ENCODE measurements at regions not wholly inside any gene's neighbourhood (a gene's known extent, or its start where the extent isn't known, plus 50 kb on each side); places are given as distances from the start of the nearest gene placed in this dataset.

DNA sequence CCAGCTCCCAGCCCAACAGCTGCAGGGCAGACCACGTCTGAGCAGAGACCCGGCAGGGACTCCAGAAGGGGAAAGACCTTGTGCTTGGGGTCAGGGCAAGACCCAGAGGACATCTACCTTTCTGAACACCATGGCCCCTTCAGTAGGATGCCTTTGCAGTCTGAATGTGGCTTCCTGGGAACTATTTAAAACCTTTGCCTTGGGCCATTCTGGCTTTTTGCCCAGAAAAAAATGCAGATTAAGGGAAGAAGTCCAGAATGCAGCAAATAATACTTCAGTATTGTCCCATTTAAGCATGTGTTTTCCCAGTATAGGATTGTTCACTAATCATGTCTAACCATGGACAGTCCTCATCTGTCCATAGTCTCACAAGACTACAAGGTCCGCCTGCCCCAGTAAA is 67.5 kb upstream of the ERCC6L2 start:
- TF ChIP-seq, protein P1, sequence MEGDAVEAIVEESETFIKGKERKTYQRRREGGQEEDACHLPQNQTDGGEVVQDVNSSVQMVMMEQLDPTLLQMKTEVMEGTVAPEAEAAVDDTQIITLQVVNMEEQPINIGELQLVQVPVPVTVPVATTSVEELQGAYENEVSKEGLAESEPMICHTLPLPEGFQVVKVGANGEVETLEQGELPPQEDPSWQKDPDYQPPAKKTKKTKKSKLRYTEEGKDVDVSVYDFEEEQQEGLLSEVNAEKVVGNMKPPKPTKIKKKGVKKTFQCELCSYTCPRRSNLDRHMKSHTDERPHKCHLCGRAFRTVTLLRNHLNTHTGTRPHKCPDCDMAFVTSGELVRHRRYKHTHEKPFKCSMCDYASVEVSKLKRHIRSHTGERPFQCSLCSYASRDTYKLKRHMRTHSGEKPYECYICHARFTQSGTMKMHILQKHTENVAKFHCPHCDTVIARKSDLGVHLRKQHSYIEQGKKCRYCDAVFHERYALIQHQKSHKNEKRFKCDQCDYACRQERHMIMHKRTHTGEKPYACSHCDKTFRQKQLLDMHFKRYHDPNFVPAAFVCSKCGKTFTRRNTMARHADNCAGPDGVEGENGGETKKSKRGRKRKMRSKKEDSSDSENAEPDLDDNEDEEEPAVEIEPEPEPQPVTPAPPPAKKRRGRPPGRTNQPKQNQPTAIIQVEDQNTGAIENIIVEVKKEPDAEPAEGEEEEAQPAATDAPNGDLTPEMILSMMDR (conservative IDR thresholded peaks at IDR 0.05; ENCODE audit: low read depth, low read length), result no peak
- no peak for TF ChIP-seq CHD1 (IDR thresholded peaks at IDR 0.05; ENCODE audit: low read depth, low read length)
